GM21786 (cell line): ENCODE measurements at regions not wholly inside any gene's neighbourhood (a gene's known extent, or its start where the extent isn't known, plus 50 kb on each side); places are given as distances from the start of the nearest gene placed in this dataset.

Experiments
- ATAC-seq: cut with Tn5 transposase; IDR thresholded peaks from one replicate; pipeline ENCODE4 v1.9.1; 2021; ENCODE audit not compliant: unreplicated experiment

- ATAC-seq = no peak
Measured at GRCh38 chr15:99921101-99921500, 187.9 kb upstream of the LYSMD4 start.

GRCh38 chr15:99918072-99918471, 184.8 kb upstream of the LYSMD4 start:
- ATAC-seq = no peak

DNA sequence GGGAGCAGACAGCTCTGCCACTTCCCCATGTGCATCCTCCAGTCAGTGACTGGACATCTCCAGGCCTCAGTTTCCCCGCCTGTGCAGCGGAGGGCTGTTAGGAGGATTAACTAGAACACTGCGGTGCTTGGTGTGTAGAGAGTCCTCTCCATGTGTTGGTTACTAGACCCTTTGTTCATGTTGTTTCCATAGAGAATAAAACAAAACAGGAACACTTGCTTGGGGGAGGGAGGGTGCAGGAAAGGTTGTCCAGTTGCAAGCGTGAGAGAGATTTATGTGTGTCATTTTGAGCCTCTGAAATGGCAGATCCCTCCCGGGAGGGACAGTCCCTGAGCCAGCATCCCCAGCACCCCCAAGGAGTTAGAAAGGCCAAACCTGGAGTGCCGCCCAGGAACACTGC, 184.0 kb upstream of the LYSMD4 start:
- no peak for ATAC-seq

DNA sequence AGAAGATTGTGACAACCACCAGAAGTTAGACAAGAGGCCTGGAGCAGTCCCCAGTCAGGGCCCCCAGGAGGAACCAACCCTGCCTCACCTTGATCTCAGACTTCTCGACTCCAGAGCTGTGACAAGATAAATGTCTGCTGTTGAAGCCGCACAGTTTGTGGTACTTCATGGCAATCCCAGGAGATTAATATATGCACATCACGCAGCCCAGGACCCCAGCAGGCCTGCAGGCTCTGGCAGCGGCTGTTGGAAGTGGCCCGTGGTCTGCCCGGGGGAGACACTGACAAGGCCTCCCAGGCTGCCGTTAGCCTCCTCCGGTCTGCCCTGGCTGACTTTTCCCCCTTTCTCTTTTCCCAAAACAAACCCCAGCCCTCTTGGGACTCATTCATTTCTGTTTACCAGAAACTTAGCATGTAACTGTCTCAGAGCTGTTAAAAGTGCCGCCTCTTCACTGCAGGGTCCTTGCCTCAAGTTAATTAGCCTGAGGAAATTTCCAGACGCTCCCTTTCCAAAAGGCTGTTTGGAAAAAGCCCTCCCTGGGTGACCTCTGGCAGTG, 183.5 kb upstream of the LYSMD4 start:
- no peak for ATAC-seq

DNA sequence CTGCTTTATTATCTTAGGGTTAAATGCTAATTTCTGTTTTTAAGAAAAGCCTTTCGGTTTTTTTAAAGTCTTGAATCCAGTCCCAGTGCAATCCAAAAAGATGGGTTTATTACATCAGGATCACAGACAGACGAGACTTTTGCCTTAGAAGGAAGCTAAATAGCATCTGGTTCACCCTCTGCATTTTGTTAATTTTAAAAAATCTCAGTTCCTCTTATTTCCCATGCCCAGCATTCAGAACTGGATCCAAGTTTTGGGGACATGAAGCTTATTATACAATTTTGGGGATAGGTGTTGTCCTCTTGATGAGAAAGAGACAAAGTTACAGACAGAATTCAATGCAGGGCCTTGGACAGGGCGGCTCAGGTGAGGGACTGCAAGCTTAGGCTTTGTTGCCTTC, 181.5 kb upstream of the LYSMD4 start:
- ATAC-seq = no peak

DNA sequence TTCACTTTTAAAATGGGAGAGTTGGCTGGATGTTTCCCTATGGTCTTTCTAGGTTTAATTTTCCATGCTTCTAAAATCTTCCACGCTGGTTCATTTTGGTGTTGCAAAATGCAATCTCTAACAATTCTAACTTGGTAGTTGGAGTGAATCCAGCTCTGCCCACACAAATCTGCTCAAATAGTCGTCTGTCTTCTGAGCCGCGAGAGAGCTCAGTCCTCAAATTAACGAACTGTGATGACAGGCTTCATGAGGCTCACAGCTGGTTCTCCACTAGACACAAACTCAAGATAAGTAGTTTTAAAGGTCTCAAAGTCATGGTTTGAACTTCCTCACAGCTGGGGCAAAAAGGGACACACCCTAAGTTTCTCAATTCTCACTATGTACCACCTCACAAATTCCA, 178.6 kb upstream of the LYSMD4 start:
- ATAC-seq = no peak

GRCh38 chr15:99909592-99910295, 176.5 kb upstream of the LYSMD4 start:
- no peak for ATAC-seq

DNA sequence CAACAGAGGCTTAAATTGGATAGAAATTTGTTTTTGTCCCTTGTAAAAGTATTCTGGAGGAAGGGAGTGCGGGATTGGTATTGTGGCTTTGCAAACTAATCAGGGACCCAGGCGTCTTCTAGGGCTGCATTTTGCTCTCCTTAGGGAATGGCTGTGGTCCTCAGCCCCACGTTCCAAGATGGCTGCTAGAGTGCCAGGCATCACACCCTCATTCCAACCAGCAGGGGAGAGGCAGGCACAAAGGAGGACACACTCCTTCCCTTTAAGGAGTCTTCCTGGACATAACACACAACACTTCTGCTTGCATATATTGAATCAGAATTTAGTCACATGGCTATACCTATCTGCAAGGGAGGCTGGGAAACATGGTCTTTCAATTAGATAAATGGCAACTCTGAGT, 174.5 kb upstream of the LYSMD4 start:
- ATAC-seq = no peak

GRCh38 chr15:99906793-99907192, 173.6 kb upstream of the LYSMD4 start:
- ATAC-seq = no peak

DNA sequence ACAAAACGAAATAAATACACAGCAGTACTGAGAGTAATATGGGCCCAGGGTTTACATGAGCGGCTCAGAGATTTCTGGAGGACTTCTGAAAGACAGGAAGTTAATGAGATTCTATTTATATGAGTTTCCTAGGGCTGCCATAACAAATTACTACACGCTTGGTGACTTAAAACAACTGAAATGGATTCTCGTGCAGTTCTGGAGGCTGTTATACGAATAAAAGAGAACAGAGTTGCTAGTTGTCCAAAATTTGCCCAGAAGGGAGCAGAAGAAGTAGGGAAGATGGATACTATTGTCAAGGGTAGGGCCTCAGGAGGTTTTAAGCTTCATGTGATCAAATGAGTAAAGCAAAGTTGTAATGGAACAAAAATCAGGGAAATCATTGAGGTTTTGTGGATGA, 173.1 kb upstream of the LYSMD4 start:
- ATAC-seq = no peak

- no peak for ATAC-seq
Measured at GRCh38 chr15:99902248-99902928, 169.2 kb upstream of the LYSMD4 start.

DNA sequence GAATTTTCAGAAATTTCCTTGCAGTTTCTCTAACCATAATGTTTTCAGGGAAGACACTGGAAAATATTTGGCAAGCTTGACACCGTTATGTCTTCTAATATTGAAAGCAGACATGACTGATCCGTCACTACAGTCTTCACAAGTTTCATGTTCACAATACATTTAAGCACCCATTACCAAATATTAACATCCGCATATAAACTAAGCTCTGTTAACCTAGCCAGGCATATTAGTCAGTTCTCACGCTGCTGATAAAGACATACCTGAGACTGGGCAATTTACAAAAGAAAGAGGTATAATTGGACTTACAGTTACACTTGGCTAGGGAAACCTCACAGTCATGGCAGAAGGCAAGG, 162.7 kb upstream of the LYSMD4 start:
- peak; percentile 21 for ATAC-seq

GRCh38 chr15:99895189-99895955, 162.1 kb upstream of the LYSMD4 start:
- peak; percentile 70 for ATAC-seq

DNA sequence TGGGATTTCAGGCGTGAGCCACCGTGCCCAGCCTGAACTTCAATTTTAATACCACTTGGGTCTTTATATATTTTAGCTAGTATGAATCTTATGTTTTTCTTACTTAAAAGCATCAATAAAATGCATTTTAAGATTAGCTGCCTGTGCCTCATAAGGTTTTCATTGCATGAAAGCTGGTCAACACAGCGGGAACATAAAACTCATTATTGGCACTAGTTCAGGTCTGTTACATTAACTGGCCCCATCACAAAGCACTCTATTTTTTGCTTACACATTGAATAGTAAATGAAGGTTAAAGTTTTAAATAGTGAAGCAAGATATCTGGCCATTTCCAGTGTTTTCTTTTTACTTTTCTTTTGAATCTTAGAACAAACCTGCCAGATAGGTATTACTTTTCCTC, 145.6 kb upstream of the LYSMD4 start:
- no peak for ATAC-seq

DNA sequence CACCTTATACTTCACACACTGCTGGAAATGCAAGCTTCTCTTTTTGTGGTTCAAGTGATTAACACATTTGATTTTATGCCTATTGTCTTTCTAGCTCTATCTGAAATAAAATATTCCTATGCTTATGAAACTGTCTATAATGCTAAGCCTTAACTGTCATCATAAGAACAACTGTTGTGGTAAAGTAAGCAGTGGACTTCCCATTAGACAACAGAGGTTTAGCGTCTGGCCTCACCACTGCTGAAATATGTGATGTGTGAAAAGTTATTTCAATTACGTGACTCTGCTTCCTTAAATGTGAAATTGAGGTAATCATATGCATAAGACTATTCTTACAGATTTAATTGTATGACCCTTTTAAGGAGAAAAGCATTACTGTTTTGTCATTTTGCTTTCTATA, 140.2 kb upstream of the LYSMD4 start:
- no peak for ATAC-seq

DNA sequence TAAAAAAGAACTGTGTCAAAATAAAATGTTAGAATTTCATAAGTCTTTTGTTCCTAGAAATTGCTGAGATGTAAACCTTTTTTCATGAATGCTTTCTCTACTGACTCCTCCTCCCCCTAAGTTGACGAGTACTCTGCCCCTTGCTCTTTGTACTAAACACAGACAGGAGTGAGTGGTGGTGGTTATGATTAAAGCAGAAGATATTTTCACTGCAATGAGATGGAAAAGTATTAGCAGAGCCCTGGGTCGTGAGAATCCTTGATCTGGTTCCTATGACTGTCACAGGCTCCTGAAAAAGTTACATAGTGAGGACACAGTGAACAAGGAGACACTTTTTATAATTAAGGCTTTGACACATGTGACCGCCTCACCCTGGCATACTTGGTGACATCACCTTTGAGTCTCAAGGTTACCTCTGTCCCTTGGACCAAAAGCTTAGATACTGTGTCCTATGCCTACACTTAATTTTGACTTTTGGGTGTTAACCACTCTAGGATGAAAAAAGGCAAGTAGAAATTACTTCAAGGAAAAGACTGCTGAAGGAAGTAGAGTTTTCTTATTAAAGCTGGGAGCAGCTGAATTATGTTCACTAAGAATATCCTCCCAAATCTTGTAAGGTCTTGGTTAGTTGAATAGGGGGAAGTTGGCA, 130.4 kb upstream of the LYSMD4 start:
- no peak for ATAC-seq

- no peak for ATAC-seq
Measured at GRCh38 chr15:99857836-99858235, 124.6 kb upstream of the LYSMD4 start.

DNA sequence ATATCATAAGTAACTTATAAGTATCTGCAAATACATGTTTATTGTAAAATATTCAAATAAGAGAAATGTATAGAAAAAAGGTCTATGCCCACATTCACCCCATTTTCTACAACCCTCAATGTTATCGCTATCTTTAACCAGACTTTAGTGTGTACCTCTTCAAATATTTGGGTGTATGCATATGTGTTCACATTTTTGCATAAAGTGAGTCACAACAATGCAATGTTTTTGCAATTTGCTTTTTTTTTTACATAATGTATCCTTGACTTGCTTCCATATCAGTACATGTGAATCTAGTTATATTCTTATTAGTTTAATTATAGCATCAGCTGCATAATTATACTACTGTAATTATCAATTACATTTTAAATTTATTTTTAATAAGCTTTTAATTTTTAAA, 117.3 kb upstream of the LYSMD4 start:
- ATAC-seq = no peak

DNA sequence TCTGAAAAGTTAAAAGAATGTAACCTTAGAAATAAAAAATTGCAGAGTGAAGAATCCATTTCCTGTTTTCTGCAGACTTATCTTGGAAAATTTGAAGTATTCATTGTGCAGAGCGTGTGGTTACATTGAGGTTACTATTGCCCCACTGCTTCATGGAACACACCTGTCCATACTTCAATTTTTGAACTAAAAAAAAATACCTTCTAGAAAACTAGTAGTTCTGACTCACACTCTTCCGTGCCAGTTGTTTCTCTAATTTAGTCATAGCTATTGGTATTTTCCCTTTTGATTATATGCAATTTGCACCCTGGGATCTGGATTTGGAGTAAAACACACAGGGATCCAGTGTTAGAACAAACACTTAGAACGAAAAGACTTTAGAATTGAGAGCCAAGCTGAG, 111.8 kb upstream of the LYSMD4 start:
- no peak for ATAC-seq

GRCh38 chr15:99844150-99844549, 110.9 kb upstream of the LYSMD4 start:
- no peak for ATAC-seq

DNA sequence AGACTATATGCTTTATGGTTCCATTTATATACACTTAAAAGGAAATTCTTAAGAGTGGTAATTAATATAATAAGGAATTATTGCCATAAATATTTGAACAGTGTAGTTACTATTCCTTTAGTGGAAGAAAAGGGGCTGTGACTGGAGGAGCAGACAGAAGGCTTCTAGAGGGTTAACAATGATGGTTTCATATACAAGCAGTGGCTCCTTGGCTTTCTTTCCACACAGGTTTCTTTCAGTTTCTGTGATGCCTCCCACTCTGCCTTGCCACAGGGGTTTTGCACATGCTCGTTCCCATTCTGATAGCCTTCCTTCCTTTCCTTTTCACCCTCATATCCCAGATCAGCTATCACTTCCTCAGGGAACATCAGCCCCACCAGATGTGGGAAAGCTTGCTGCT, 108.8 kb upstream of the LYSMD4 start:
- no peak for ATAC-seq
